Dedifferentiated amniotic fluid mesenchymal stem cell (primary cell): ENCODE measurements at regions not wholly inside any gene's neighbourhood (a gene's known extent, or its start where the extent isn't known, plus 50 kb on each side); places are given as distances from the start of the nearest gene placed in this dataset.
"Not testable (repeated sequence)": the region's sequence is repeated elsewhere in the genome, so short reads cannot be mapped to it uniquely, and the experiment has no call there.

ENCODE experiments used
- DNase-seq: peaks from one replicate; pipeline ENCODE4 v3.0.0-alpha.2; 2016; ENCODE audit errors: extremely low spot score

DNA sequence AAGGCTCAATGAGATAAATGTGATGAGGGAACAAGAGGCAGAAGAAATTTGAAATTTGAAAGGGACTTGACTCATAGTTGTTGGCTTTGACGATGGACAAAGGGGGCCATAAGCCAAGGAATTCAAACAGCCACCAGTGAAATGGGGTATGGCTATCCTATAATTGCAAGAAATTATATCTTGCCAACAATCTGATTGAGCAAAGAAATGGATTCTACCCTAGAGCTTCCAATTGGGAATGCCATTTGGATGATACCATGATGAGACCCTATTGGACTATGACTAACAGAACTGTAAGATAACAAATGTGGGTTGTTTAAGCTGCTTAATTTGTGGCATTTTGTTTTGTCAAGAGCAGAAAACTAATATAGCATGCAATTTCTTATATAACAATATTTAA lies 270.1 kb upstream of the ARSJ start:
- no peak for DNase-seq

DNA sequence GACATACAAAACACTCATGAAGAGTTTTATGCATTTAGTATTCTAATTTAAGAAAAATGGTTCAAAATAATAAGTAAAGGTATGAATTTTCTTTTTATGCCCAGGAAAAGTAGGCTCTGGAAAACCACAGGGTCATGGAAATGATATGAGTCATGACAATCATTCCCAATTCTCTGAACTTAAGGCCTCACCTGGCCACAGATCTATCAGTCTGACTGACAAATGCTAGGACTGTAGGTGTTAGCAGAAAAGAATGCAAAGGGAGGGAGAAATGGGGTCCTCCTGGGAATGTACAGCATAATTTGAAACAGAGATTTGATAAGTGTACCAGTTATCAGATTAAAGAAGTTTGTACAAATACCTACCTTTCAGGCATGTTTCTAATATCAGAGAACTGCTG lies 270.5 kb upstream of the ARSJ start:
- no peak for DNase-seq

DNA sequence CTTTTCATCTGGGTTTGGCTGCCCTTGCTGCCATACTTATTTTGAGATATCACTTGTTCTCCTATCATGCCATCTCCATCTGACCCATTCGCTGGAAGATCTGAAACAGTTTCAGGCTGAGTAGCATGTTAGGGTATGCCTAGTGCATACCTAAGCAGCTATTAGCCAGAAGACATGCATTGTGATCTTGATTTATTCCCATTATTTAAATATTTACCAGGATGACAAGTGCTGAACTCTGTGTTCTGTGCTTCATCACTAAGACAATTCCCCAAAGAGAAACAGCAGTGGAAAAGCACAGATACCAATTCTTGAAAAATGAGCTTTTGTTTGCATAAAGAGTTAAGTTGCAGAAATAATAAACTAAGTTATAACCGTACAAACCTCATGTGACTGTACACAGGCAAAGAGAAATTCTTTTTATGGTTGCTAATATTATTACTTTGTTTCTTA lies 271.0 kb upstream of the ARSJ start:
- no peak for DNase-seq

- no peak for DNase-seq
Measured at GRCh38 chr4:114251020-114251419, 271.6 kb upstream of the ARSJ start.

DNA sequence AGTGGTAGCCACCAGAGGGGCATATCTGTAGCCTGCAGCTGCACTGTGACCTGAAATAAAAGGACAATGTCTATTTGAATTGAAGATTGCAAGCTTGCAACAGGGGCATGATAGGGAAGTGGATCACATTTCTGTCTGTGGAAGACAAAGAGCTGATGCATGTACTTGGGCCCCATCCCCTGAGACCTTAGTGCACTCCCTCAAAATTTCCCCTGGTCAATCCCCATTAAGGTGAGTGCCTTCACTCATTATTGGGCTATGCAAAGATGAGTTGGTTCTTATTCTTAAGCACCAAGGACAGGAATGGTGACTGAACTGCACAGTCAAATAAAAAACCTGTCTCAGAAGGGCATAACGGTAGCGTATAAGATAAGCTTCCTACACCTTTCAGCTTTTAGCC lies 273.1 kb upstream of the ARSJ start:
- no peak for DNase-seq

- DNase-seq, result peak; percentile 19
Measured at GRCh38 chr4:114257501-114257900, 278.1 kb upstream of the ARSJ start.

- not testable (repeated sequence) for DNase-seq
Measured at GRCh38 chr4:114262421-114262820, 283.0 kb upstream of the ARSJ start.

- DNase-seq, result no peak
Measured at GRCh38 chr4:114263233-114263632, 283.8 kb upstream of the ARSJ start.

DNA sequence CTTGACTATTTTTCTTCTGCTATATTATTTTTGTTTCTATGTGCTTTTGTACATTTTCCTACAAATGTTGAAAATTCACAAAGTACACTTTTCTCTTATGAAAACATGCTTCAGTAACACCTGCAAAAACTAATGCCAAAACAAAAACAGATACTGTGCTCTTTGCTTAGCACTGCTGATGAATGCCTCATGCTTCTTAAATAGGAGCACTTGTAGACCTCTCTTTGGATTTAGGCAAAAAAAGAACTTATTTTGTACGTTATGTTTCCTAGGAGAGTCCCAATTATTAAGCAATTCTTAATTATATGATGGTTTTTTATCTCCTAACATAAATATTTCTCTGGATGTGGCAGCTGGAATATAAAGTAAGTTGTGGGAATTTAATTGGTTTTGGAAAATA lies 285.0 kb upstream of the ARSJ start:
- no peak for DNase-seq

- no peak for DNase-seq
Measured at GRCh38 chr4:114264877-114265291, 285.4 kb upstream of the ARSJ start.

- no peak for DNase-seq
Measured at GRCh38 chr4:114265342-114265741, 285.9 kb upstream of the ARSJ start.

GRCh38 chr4:114267976-114268375 lies 288.5 kb upstream of the ARSJ start:
- no peak for DNase-seq

GRCh38 chr4:114271031-114271430 lies 291.6 kb upstream of the ARSJ start:
- DNase-seq, result no peak

DNA sequence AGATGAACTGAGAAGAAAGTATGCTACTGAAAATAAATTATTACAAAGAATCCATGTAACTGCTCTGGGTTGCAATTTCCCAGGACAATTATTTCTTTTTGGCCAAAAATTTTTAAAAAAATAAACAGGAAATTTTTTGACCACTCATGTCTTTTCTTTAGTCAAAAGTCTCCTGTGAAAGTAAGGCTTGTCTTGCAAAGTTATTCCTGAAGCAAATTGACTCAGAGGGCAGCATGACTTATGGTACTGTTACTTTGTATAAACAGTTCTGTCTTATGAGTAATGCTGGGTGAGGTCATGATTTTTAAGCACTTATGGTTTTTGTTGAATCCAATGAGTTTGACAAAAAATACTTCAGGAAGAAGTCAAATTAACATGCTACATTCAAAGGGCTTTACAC lies 292.8 kb upstream of the ARSJ start:
- peak; percentile 97 for DNase-seq

GRCh38 chr4:114273238-114273637 lies 293.8 kb upstream of the ARSJ start:
- no peak for DNase-seq

DNA sequence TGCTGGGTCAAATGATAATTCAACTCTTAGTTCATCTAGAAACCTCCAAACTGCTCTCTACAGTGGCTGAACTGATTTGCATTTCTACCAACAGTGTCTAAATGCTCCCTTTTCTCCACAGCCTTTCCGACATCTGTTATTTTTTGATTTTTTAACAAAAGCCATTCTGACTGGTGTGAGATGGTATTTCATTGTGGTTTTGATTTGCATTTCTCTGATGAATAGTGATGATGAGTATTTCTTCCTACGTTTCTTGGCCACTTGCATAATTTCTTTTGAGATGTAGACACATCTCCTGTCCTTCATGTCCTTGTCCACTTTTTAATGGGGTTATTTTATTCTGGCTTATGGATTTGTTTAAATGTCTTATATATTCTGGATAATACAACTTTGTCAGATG lies 298.2 kb upstream of the ARSJ start:
- DNase-seq, result no peak

DNA sequence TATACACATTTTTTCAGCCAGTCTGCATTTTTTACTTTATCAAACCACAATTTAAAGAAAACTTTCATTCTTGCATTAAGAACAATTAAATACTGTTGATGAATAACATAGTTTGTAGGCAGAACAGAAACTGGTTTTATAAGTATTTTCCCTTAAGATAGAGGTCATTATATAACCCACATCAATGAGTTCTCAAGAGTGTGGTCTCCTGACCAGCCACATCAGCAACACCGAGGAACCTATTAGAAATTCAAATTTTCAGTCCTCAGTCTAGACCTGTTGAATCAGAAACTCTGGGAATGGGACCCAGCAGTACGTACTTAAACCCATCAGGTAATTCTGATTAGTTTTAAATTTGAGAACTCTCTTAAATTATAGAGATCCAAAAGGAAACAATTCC lies 299.6 kb upstream of the ARSJ start:
- no peak for DNase-seq

- no peak for DNase-seq
Measured at GRCh38 chr4:114279711-114280110, 300.3 kb upstream of the ARSJ start.

DNA sequence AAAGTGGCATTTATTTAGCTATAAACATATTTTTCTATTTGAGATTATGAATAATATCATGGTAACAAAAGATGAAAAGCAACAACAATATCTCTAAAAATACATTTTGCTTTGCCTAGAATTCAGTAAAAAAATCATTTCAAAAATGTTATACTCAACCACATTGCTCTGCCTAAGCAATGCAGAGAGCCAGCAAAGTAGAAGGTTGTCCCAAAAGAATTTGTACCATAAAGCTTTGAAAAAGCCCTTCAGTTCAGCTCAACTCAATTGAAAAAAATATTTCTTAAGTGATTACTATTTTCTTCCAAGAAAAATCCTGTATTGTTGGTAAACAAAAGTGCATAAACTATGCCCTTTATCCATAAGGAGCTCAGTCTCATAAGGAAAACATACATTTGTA lies 301.2 kb upstream of the ARSJ start:
- DNase-seq, result no peak

DNA sequence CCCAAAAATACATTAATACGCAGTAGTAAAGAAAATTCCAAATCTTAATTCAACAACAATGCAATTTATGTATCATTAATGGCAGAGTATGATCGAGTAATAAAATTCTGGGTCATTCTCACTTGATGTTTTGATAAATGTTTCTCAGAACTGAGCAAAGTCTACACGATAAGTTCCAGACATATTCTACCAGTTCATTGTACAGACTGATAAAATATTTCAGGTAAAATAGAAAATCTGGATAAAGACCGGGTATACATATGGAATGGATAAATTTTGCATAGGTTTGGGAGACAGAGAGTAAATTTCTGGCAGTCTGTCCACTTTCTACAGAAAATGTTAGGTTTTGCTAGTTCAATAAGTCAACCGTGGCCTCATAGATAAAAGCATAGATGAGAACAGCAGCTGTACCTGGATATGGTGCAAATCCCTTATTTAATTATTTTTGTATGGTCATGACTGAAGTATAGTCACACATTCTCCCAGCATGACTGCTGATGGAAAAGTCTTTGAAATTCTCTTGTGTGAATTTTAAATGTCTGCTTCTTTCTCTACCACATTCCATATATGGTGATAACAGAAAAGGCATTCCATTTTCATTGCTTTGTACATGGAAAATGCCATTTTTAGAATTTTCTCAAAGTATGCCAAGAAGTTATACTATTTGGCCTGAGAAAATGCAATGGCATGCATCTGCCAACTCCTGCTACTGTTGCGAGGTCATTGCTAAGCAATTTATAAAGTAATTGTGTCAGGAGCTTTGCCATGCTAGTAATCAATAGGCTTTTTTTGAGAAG lies 301.9 kb upstream of the ARSJ start:
- DNase-seq, result peak; percentile 91

DNA sequence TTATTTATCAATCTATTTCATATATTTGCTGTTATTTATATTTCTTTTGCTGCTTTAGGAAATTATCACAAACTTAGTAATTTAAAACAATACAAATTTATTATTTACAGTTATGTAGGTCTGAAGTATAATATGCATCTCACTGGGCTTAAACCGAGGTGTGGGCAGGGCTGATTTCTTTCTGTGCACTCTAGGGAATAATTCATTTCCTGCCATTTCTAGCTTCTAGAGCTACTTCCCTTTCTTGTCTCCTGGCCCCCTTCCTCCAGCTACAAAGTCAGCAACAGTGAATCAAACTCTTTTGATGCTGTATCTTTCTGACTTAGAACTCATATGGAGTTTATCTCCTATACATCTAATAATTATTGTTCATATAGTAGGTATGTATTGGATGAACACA lies 303.5 kb upstream of the ARSJ start:
- DNase-seq, result no peak

DNA sequence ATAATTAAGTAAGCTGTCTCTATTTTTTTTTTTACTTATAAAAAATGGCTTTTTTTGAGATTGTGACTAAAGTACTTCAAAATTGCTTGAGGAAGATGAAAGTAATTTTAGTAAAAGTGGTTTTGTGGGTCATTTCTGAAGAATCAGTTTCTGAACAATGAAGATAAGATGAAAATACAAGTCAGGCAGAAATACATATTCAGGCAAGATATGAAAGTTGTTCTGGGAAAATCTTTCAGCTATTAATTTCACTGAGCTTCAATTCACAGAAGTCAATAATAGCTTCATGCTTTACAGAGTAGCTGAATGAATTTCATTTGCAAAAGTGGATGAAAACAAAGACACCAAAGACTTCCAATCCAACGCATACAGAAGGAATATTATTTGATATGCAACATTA lies 305.2 kb upstream of the ARSJ start:
- DNase-seq, result no peak

DNA sequence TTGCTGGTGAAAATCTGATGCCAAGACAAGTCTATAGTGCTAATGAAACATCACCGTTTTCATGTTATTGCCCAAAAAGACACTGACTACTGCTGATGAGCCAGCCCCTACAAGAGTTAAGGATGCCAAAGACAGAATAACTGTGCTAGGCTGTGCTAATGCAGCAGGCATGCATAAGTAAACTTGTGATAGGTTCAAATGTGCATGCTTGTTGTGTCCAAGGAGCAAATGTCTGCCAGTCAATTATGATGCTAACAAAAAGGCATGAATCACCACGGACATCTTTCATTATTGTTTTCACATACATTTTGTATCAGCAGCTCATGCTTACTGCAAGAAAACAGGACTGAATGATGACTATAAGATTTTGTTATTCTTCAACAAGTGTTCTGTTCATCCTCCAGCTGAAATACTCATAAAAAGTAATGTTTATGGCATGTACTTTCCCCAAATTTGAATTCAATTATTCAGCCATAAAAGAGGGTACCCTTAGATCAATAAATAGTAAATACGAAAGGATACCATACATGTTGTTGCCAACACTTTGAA lies 306.9 kb upstream of the ARSJ start:
- DNase-seq, result peak; percentile 58
